HG02981 (cell line): ENCODE measurements at regions not wholly inside any gene's neighbourhood (a gene's known extent, or its start where the extent isn't known, plus 50 kb on each side); places are given as distances from the start of the nearest gene placed in this dataset.

Experiments used
- ATAC-seq: cut with Tn5 transposase; IDR thresholded peaks from one replicate; pipeline ENCODE4 v1.9.1; 2021; ENCODE audit warnings: mild to moderate bottlenecking, moderate library complexity; ENCODE audit not compliant: unreplicated experiment

GRCh38 chr6:134719911-134720310, 230.0 kb downstream of the ALDH8A1 start:
- no peak for ATAC-seq

GRCh38 chr6:134719286-134719685, 230.6 kb downstream of the ALDH8A1 start:
- ATAC-seq: no peak

- ATAC-seq: no peak
These were observed 235.2 kb downstream of the ALDH8A1 start for GRCh38 chr6:134714679-134715078.

- ATAC-seq: no peak
These were observed 235.8 kb downstream of the ALDH8A1 start for GRCh38 chr6:134714113-134714512.

GRCh38 chr6:134712311-134712710, 237.6 kb downstream of the ALDH8A1 start:
- ATAC-seq: no peak

GRCh38 chr6:134708079-134708478, 241.8 kb downstream of the ALDH8A1 start:
- no peak for ATAC-seq

GRCh38 chr6:134707342-134708031, 242.4 kb downstream of the ALDH8A1 start:
- no peak for ATAC-seq

GRCh38 chr6:134706806-134707205, 243.1 kb downstream of the ALDH8A1 start:
- ATAC-seq: no peak

GRCh38 chr6:134706153-134706552, 243.7 kb downstream of the ALDH8A1 start:
- no peak for ATAC-seq

GRCh38 chr6:134703206-134703605, 246.7 kb downstream of the ALDH8A1 start:
- ATAC-seq: no peak

- no peak for ATAC-seq
These were observed 247.6 kb downstream of the ALDH8A1 start for GRCh38 chr6:134702279-134702678.

- ATAC-seq: no peak
These were observed 248.6 kb downstream of the ALDH8A1 start for GRCh38 chr6:134701301-134701700.

- ATAC-seq: no peak
These were observed 251.7 kb downstream of the ALDH8A1 start for GRCh38 chr6:134698228-134698627.

GRCh38 chr6:134692008-134692407, 257.9 kb downstream of the ALDH8A1 start:
- ATAC-seq: no peak

- no peak for ATAC-seq
These were observed 258.7 kb downstream of the ALDH8A1 start for GRCh38 chr6:134691180-134691579.

- no peak for ATAC-seq
These were observed 259.9 kb downstream of the ALDH8A1 start for GRCh38 chr6:134690048-134690447.

GRCh38 chr6:134689641-134690040, 260.3 kb downstream of the ALDH8A1 start:
- ATAC-seq: no peak

- ATAC-seq: no peak
These were observed 260.7 kb downstream of the ALDH8A1 start for GRCh38 chr6:134689177-134689576.

GRCh38 chr6:134686071-134686470, 263.8 kb downstream of the ALDH8A1 start:
- ATAC-seq: no peak

- no peak for ATAC-seq
These were observed 265.5 kb downstream of the ALDH8A1 start for GRCh38 chr6:134684423-134684795.

GRCh38 chr6:134683783-134684422, 266.0 kb downstream of the ALDH8A1 start:
- ATAC-seq: no peak

GRCh38 chr6:134680433-134680832, 269.5 kb downstream of the ALDH8A1 start:
- no peak for ATAC-seq

GRCh38 chr6:134680021-134680420, 269.9 kb downstream of the ALDH8A1 start:
- no peak for ATAC-seq
